Activated CD4-positive, CD25-positive, alpha-beta regulatory T cell (primary cell): ENCODE measurements at regions not wholly inside any gene's neighbourhood (a gene's known extent, or its start where the extent isn't known, plus 50 kb on each side); places are given as distances from the start of the nearest gene placed in this dataset.

Source experiments
- DNase-seq, 4 experiments: peaks; one replicate each; lab custom pipeline; 2025; lab: John Stamatoyannopoulos, UW

DNA sequence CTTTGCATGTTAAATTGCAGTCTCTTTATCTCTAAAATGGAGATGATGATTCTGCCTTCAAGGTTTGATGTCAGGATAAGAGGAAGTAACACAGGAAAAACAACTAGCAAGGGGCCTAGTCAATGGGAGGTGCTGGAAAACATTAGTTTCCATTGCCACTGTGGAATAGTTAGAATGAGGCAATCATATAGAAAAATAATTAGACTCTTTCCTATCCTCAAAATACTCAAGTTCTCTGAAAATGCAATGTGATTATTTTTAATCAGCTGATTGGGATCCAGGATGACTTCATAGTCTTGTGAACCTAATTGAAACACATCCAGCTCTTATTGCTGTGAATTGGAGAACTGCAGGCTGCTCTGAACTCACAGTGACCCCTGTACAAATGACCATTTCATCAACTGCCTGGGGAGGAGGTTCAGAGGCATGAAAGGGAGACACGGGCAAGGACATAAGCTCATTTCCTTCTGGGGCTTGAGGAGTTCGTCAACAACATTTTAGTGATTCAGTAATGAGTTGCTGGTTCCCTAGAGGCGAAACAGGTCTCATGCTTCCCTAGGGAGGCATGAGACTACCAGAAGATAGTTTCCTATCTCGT, 422.5 kb downstream of the LPIN1 start:
- no peak for DNase-seq

DNA sequence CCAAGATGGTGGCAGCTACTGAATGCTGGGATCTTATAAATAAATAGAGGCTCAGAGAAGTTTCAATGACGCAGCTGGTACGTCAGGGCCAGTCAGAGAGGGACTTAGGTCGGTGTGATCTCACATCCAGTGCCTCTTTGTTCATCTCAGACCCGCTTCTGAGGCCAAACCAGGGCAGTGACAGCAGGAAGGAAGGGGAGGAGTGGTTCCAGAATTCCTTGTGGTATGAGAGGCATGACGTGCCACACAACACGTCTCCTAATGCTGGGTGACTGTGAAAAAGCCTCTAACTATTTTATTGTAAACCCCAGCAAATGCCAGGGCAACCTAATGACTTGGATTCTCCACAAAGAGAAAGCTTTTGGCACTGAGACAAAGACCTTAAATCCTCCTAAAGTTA, 423.3 kb downstream of the LPIN1 start:
- no peak for DNase-seq

DNA sequence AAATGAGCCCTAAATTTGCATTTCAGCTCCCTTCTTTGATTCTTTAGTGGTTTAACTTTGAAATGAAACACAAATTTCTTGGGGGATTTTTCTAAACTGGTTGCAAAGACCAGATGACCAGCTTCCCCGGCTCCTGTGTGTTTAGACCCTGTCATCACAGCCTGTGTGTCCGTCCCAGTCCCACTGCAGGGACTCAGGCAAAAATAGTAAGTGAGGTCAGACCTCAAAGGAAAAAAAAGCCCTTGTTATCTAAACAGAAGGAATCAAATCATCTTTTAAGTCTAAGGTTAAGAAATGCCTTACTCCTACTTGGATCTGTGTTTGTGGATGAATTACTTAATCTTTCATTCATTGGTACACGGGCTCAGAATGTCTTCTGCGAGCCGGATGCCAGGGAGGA, 423.7 kb downstream of the LPIN1 start:
- no peak for DNase-seq

DNA sequence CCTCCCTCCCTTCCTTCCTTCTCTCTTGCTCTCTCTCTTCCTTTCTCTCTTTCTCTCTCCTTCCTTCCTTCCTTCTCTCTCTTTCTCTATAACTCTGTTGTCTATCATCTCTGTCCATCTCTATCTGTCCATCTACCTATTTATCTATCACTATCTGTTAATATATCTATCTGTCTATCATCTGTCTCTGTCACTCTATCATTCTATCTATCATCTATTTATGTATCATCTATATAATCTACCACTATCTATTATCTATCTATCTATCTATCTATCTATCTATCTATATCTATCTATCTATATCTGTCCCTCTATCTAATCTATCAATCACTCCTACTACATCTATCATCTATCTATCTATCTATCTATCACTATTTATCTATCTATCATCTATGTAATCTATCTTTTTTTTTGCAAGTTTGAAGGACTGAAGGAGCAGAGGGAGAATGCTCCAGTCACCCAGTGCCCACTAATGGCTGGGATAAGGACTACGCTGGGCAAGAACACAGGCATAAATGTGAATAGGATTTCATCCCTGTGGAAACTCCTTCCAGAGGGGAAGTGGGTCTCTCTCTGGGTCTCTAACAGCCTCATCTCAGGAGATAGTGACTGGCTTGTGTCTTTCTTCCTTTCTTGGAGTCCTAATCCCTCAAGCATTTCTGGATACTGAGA, 427.0 kb downstream of the LPIN1 start:
- no peak for DNase-seq

DNA sequence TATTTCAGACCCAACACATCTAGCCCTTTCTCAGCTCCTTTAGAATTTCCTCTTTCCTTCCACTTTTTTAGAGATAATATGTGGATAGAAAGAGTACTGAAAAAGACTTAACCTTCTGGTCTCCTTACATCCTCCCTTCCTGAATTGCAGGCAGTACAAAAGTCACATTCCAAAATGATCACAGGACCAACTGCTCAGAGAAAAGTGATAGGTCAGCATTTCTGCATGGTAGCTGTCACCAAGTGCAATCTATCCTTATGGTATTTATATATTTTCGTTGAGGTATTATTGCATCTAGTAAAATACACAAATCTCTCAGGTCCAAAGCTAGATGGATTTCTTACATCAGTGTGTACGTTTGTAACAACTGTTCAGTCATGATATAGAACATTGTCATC, 427.5 kb downstream of the LPIN1 start:
- no peak for DNase-seq

DNA sequence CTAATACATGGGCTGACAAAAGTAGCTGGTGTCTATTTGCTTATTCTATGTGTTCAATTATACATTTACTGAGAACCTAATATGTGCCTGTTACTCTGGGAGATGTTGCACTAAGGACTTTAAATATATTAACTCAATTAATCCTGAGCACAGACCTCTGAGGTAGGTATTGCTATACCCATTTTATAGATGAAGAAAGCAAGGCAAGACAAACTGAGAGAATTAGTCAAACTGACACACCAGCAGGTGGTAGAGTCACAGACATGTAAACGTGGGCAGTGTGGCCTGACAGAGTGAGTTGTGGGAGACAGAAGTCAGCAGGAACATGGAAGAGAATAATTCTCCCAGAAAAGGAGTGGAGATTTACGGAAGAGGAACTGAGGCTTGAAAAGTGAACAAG, 428.9 kb downstream of the LPIN1 start:
- DNase-seq = no peak

DNA sequence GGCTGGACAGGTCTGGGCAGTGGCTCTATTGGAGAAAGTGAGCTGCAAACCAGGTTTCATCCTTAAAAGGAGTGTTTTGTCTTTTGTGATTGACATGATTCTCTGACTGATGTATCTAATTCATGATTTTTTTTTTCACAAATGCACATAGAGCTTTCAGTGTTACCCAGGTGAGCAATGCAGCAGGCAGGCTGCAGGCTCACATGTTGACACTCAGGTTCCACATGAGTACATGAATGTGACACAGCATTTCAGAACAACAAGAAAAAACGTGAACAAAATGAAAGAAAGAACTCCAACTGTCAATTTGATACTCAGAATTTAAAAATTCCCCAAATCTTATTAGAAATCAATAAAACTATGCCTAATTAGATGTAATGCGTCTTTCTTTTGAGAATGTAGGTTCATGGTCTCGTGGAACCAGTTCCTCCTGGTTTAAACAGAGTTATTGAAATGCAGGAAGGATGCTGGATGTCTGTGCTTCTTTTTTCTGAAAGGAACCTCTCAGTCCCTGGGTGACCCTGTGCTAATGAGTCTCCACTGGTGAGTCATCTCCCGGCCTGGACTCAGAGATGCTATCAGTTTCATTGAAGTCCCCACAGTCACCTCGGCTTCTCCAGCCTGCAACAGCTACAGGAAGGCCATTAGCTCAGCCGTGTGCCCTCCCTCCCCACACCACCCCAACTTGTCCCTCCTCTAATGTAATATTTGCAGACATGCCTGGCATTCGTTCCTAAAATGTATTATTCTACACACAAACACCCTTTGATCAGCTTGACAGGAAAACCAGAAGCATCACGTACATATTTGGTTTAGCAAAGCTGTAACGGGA, 430.4 kb downstream of the LPIN1 start:
- DNase-seq = no peak

DNA sequence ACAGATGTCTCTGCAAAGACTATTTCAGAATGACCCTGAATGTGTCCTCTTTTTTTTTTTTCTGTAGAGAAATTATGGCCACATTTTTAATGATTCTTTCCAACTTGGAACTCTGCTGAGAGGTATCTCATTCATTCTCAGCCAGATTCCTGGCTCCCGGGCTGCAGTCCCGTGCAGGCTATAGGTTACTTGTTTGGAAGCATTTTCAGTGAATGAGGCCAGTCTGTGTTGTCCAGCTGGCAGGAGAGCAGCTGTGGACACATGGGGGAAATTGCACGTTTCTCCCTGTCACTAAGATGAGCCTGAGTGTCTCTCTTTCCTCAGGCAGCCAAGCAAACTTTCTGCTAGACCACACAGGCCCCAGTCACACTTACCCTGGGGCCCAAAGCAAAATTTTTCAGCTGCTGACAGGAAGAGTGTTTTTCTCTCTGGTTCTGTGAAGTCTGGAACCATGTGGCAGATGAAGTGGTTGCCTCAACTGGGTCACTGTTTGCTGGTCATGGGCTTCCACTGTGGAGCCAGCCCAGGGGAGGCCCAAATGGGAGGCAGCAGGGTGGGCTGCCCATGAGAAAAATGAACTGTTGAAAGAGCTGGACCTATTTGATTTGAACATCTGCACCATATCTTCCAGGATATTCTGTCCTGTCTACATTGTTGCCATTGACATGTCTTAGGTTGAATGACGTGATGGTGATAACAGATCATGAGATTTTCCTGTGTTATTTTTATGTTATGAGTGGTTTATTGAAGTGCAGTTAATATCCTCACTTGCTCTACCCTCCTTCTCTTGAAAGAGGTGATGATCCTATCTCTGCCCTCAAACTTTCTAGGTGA, 431.2 kb downstream of the LPIN1 start:
- no peak for DNase-seq

DNA sequence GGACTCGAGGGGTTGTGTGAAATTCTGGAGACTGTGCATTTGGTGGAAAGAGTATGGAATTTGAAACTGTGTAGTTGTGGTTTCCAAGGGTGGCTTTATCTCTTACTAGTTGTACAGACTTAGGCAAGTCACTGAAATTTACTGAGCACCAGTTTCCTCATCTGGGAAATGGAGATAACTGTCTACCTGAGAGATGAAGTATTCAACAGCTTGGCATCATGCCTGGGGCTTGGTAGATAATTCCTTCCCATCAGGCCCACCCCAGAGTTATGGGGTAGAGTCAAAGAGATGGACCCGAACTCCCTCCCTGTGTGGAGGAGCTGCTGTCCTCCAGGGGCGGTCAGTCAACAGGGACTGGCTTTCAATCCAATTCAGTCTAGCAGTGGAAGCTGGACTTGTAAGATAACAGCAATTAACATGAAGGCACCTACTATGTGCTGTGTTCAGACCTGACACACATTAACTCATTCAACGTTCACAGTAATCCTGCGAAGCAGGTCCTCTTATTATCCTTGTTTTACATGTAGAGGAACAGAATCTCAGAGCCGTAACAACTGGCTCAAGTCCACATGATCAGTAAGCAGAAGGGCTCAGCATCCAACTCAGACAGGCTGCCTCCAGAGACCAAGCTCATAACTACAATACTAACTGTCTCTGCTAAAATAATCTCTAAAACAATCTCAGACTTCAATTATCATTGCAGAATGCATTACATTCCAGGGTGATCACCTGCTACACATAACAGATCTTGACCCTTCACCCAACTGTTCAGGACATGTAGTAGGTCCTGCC, 432.1 kb downstream of the LPIN1 start:
- DNase-seq = no peak

DNA sequence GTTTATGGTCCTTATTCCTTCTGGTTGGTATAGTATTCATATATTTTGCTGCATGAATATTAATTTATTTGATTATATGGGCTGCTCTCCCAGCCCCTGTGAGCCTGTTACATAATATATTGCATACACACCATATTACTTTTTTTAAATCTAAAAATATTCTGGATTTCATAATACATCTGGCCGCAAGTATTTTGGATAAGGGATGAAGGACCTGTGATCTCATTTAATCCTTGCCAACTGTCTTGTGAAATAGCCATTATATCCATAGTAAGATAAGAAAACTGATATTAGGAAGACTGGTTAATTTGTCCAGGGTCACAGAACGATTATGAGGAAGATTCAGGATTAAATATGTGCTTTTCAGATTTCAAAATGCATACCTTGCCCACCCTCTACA, 433.6 kb downstream of the LPIN1 start:
- DNase-seq = no peak

DNA sequence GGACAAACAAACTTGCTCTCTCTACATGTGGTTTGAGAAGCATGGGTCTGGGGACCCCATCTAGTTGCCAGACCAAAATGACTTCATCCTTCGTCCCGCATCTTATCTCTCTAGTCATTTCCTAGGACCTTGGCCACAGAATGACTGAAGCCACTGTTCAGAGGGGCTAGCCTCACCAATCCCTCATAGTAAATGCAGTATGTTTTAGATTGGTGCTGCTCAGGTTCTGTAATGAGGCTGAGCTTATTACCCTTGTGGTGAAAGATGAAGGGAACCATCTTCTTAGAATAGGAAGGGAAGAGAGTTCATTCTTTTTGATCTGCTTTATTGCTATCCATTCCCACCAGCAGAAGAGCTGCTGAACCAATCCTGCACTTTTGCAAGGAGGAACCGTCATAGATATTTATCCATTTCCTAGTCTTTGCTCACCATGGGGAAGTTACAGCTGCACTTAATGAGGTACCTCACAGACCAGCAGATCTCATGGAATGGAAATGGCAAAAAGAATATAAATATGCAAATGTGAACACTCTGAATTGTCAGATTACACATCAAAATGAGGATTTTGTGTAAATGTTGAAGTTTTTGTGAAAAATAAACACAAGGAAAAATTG, 436.7 kb downstream of the LPIN1 start:
- no peak for DNase-seq

DNA sequence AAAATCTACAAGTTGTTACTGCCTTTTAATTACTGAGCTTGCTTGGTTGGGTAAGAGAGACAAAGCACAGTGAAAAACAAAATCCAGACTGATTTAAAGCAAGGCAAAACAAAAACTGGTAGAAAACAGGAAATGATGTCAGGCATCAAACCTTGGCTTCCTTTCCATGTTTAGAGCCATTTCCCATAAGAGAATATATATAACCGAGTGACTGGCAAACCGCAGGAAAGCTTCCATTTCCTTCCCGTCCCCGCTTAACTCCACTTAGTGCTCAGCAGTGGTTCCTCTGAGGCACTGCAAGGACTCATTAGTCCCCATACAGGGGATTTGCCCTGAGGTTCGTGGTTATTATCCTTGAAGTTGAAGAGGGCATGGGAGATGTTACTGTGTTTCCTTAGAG, 446.3 kb downstream of the LPIN1 start:
- DNase-seq = no peak

DNA sequence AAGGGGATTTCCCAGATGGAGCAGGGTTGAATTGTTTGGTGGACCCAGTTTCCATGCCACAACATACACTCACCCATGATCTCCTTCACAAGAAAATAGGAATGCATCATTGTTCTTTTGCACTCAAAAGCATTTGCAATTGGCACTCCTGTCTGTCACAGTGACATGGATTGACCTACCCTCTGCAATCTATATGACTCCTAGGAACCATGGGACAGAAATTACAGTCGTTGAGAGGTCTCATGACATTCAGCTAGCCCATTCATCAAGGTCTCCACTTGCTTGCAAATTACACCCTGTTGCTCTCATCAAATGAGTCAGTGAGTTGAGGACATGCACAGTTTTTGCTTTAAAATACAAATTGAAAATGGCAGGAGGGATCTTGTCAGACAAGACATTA, 448.5 kb downstream of the LPIN1 start:
- DNase-seq = no peak

DNA sequence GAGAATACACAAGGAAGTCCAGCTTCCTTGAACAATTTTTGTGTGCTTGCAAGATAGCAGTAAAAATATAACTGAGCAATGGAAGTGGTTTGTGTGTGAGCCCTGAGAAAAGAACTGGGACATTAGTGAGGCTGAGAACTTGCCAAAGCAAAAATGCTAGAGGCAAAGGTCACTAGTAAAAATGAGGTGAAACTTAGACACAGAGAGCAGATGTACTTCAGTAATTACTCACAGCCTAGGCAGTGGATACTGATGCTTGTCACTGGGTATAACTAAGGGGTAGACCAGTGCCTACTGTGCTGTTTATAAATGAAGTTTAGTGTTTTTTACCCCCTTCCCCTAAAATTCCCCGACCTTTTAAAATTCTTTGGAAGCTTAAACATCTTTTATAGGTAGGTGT, 450.1 kb downstream of the LPIN1 start:
- DNase-seq = no peak

DNA sequence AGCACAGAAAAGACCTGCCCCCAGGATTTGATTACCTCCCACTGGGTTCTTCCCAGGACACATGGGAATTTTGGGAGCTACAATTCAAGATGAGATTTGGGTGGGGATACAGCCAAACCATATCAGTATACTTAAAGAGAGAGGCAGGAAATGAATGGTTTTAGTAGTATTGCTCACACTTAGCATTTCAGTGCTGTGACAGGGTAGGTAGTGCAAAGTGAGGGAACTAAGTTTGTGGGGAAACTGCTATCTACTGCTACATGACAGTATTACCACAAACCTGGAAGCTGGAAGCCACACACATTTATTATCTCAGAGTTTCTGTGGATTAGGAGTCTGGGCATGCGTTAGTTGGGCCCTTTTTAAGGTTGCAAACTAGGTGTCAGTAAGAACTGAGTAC, 450.7 kb downstream of the LPIN1 start:
- no peak for DNase-seq

DNA sequence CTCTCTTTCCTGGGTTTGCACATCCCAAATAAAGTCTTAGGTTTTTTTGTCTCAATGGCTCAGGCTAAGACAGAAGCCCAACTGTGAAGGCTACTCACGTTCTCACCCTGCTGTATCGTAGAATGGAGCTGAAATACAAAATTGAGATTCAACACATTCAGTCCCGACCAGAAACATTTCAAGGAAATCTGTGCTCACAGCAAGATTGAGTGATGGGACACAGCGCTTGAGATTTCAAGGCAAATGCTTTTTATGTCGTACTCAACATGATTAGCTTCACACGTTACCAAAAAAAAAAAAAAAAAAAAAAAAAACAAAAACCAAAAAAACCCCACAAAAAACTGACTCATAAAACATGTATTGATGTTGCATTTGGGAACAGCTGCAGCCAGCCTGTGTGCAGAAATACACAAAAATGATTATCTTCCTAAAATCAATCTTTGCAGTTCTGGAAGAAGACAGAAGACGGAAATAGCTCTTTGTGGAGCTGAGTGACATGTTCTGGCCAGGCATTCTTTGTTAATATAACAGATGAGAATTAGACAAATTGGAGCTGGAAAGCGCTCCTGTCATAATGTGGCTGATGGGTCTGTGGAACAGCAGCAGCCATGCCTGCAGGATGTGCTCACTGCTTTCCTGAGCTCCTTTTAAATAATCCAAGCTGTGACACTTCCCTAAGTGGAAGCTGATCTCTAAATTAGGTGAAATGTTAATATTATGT, 453.2 kb downstream of the LPIN1 start:
- no peak for DNase-seq

DNA sequence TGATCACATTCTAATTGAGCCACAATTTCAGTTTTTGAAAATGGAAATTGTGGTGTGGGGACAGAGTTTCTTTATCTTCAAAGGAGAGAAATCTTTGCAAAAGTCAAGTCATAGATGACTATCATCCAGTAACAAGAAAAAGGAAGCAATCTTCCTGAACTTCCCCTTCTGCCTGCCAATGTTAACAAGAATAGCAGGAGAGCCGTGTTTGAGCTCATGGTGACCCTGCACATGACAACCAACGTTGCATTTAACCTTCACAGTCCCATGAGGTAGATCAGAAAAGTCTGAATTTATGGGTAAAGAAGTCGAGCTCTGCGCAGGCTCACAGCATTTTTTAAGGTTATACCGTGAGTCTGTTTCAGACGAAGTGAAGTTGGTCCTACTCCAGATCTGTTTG, 454.9 kb downstream of the LPIN1 start:
- no peak for DNase-seq

DNA sequence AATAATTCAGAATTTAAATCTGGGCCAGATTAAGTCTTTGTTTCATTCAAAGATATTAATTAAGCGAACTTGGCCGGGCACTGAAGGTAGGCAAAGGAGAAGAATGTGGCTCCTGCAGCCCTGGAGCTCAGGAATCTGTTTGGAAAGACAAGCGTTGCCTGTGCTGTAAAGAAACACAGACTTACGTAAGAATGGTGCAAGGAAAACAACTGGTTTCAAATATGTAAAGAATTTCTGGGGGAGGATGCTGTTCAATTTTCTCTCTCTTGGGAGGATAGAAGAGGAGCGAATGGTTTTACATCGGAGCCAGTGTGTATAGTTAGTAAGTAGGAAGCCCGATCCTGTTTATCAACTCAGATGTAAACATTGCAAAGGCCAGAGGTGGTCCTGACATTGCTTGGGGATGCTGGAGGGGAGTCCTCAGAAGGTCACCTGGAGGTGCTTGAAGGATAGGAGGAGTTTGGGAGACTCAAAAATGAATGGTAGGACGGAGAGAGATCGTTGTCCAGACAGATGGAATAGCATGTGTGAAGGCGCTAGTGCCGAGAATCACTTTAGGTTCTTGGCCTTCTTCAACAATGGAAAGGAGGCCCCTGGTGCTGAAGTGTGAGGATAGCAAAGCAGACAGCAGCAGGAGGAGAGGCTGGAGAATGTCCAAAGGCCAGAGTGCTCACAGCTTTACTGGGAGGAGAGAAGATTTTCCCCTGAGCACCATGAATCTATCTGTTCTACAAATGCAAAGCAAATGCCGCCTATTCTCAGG, 456.1 kb downstream of the LPIN1 start:
- no peak for DNase-seq

DNA sequence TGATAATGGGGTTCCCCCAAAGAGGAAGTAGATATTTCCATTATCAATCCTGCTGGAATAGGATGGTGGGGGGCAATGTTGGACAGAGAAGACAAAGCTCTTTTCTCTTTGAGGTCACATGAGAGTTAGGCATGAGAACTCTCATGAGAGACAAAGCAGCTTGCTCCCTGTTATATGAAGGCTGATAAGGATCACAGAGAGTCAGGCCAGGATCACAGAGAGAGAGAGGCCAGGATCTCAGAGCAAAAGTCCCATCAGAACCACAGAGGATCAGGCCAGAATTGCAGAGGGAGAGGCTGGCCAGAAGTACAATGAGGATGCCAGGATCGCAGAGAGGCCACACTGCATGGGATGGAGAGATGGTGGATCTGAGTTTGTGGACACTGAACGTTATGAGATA, 457.1 kb downstream of the LPIN1 start:
- no peak for DNase-seq

DNA sequence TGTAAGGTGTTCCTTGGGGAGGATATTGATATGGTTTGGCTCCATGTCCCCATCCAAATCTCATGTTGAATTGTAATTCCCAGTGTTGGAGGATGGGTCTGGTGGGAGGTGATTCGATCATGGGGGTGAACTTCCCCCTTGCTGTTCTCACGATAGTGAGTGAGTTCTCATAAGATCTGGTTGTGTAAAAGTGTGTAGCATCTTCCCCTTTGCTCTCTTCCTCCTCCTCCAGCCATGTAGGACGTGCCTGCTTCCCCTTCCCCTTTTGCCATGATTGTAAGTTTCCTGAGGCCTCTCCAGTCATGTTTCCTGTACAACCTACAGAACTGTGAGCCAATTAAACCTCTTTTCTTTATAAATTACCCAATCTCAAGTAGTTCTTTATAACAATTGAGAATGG, 458.7 kb downstream of the LPIN1 start:
- no peak for DNase-seq
